Spleen (tissue), 7 donors: ENCODE measurements at regions not wholly inside any gene's neighbourhood (a gene's known extent, or its start where the extent isn't known, plus 50 kb on each side); places are given as distances from the start of the nearest gene placed in this dataset.

ENCODE experiments used
- CTCF ChIP-seq, 11 experiments: fragments of 200-600 bp in 7 of 11; fragments of 450-650 bp in 4 of 11; sonication (generic) in 4 of 11; IDR thresholded peaks in 8 of 11; conservative IDR thresholded peaks in 3 of 11; 1 replicate in 7 of 11; 2 replicates in 4 of 11; pipeline versions ENCODE4 v1.4.0 to v1.8.0; 2016 to 2021; ENCODE audit warnings: antibody characterized with exemption in 11 of 11, inconsistent platforms in 4 of 11, mild to moderate bottlenecking in 1 of 11
- POLR2AphosphoS5 ChIP-seq, 3 donors: sonication (generic); formaldehyde crosslinking; IDR thresholded peaks; one replicate each; pipeline ENCODE4 v1.5.1; 2017; ENCODE audit warnings: antibody characterized with exemption in 3 of 3
- donor health status: DM: no; HTN: no; CAD: no; lungs with moderate emphysema.
- donor health status: DM: no; HTN: no; CAD: no.
- donor health status: DM: no; HTN: no; CAD: no.

GRCh38 chr20:48025661-48026060 lies 240.4 kb upstream of the SULF2 start:
- TF ChIP-seq CTCF (IDR thresholded peaks at IDR 0.05 in 8 of 11, conservative IDR thresholded peaks at IDR 0.05 in 3 of 11) (no peak), POLR2AphosphoS5 (IDR thresholded peaks at IDR 0.05) (no peak)
